ENCODE measurements at regions not wholly inside any gene's neighbourhood (a gene's known extent, or its start where the extent isn't known, plus 50 kb on each side); places are given as distances from the start of the nearest gene placed in this dataset.

DNA sequence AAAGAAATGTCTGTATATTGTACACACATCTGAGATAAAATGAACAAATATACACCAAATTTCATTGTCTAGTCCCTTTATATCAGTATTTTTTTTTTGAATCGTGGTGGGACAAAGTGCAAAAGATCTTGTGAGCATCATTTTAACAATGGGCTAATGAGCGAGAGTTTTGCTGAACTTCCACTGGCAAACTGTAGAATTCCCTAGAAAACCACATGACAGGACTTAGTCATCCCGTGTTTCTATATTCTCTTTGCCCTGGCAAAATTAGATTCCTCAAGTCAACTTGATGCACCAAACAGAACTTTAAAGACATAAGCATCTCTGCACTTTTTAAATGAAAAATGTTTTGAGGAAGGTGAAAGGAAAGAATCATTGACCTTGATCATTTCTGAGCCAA lies 488.2 kb upstream of the PTBP2 start:
- no peak for DNase-seq

- peak; percentile 86 for DNase-seq
These were observed 487.3 kb upstream of the PTBP2 start for GRCh38 chr1:96234299-96234698.

DNA sequence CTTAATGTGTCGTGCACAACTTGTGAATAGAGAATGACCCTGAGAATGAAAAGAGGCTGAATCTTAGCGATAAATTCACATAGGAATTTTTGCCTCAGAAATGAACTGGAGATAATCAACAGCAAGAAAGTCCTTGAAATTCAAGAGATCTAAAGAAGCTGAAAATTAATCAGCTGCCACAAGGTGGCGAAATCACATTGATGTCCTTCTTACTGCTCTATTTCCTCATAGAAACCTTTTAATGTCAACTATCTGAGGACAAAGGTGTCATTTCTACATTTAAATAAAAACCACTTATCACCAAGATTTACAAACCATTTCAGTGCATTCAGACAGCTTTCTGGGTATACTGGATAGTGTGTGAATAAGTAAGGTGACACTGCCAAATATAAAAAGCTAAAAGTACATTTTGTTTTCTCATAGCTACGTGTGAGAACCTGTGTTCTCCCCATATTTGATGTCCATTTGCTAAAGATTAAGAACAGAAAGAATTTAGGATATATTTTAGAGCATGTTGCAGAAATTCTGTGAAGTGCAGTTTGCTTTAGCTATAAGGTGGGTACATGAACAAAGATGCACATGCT lies 485.3 kb upstream of the PTBP2 start:
- DNase-seq, result peak; percentile 50

DNA sequence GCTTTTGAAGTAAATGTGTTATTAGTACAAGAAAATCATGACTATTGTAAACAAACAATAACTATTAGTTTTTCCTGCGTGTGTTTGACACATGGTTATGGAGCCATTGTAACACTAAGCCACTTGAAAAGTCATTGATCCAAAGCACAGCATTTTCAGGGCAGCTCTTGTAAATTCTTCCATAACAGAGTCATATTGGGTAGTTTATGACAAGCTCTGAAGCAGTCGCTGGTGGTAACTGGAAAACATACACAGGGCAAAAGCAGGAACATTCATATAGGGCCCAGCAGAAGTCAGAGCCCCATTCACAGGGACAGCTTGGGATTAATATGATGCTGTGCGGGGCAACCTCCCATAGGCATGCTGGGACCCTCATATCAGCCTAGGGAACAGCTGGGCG lies 483.2 kb upstream of the PTBP2 start:
- no peak for DNase-seq

- no peak for DNase-seq
These were observed 481.1 kb upstream of the PTBP2 start for GRCh38 chr1:96240438-96240837.

DNA sequence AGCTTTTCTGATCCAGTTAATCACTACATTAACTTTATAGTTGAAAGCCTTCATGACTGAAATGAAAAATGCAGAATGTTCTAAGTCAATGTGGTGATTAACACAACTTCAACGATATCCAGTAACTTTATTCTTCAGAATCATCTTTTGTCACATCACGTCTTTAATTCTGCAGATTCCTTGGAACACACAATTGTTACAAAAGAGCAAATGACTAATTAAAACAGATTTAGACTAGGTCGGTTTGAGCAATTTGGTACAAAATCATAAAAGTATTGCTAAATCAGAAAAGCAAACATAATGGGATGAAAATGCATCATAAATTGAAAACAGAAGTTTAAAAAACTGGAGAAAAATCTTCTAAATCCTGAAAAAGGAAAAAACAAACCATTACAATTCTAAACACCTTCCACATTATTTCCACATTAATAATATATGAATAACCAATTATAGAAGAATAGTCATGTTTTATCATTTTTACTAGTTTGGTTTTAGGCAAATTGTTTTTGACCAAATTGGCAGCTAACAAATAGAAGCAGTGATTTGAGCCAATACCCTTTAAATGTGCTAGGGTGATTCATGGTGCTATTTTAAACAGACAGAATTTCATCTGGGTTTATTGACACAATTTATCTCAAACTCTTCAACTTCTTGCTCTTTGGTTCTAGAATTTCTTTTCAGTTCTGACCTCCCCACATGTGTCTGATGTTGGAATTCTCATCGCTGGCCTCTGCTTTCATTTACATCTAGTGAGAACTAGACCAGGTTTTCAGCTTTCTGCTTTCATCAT lies 468.1 kb upstream of the PTBP2 start:
- no peak for DNase-seq

- DNase-seq, result no peak
These were observed 465.3 kb upstream of the PTBP2 start for GRCh38 chr1:96256130-96256790.

DNA sequence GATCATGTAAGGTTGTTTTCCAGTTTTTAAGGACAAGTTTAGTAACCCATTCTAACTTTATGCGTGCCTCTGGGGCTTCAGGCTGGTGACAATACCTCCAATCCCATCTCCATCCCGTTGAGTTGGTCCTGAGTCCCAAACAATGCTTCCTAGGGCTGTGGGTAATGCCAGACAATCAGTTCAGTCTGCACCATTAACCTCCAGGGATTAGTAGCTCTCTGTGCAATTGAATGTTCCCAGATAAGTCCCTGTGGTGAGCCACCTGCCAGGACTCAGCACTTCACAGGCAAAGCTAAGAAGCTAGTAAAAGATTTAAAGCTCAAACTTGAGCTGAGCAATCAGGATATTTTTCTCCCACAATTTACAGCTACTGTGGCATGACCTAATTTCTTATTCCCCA lies 462.2 kb upstream of the PTBP2 start:
- no peak for DNase-seq

GRCh38 chr1:96281491-96281890 lies 440.1 kb upstream of the PTBP2 start:
- no peak for DNase-seq

DNA sequence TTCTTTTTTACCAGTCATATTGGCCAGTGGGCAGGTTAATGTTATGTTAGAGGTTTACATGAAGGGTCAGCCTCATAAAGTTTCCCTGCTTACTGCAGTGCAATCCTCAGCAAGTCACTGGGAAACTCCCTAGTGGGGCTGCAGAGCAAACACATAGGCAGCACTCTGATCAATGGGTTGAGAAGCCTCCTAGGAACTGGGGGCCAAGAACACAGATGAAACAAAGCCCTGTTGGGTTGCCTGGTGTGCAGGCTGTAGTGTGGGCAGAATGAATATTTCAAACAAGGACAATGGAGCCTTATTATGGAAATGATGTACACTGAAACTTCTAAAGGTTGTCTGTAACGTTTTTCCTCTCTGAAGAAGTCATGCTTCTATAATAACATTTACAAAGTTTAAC lies 431.6 kb upstream of the PTBP2 start:
- no peak for DNase-seq

DNA sequence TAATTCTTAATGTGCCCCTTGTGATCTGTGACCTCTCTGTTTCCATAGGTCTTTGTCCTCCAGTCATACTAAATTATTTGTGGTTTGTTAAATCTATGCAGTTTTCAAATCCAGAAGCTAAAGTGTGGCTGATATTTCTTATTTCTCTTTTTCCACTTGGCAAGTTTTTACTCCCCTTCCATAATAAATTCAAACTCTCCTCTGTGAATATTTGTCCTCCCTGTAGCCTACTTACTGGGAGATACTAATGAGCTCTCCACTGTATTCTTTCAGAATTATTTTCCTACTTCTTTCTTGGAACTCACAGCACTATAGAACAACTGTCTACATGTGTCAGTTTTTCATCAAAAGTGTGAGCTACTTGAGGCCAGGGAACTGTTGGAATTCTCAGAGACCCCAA lies 430.8 kb upstream of the PTBP2 start:
- DNase-seq, result no peak

- DNase-seq, result no peak
These were observed 430.1 kb upstream of the PTBP2 start for GRCh38 chr1:96291468-96291867.

DNA sequence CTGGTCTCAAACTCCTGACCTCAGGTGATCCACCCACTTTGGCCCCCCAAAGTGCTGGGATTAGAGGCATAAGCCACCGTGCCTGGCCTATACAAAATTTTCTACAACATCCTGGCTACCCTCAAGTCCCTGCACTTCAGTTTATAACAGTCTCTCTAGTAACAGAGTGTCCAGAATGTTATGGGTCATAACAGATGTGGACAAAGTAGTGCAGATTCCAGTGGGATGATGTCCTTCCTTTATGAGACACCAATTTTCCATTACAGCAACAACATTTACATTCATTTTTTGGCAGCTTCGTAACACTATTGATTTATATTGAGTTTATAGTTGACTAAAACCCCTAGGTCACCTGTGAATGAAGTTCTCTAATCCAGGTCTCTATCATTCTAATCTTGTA lies 429.4 kb upstream of the PTBP2 start:
- no peak for DNase-seq

DNA sequence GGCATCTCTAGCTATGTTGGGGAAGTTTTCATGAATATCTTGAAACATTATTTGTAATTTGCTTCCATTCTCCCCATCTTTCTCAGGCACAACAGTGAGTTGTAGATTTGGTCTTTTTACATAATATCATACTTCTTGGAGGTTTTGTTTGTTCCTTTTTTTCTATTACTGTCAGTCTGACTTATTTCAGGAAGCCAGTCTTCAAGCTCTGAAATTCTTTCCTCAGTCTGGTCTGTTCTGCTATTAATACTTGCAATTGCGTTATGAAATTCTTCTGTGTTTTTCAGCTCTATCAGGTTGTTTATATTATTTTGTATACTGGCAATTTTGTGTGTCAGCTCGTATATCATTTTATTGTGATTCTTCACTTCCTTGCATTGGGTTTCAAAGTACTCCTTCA lies 424.6 kb upstream of the PTBP2 start:
- DNase-seq, result no peak

- no peak for DNase-seq
These were observed 414.6 kb upstream of the PTBP2 start for GRCh38 chr1:96306809-96307560.

- DNase-seq, result no peak
These were observed 413.3 kb upstream of the PTBP2 start for GRCh38 chr1:96308314-96308713.

GRCh38 chr1:96309783-96310182 lies 411.8 kb upstream of the PTBP2 start:
- no peak for DNase-seq

DNA sequence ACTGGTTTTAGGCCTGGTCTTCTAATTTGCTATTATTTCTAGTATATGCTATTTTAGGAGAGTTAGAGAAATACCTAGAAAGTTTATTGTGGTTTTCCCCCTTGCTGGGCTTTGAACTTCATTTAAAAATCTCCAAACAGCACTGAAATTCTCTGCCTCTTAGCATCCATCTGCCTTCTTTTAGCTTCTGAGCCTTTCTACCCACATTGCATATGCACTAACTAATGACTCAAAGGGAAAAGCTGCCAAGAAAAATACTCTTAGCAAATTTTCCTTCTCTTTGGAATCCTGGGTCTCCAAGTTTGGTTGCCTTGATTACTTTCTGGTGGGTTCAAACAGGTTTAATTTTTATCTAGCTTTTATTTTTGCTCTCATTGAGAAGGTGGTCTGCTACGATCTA lies 408.4 kb upstream of the PTBP2 start:
- no peak for DNase-seq

DNA sequence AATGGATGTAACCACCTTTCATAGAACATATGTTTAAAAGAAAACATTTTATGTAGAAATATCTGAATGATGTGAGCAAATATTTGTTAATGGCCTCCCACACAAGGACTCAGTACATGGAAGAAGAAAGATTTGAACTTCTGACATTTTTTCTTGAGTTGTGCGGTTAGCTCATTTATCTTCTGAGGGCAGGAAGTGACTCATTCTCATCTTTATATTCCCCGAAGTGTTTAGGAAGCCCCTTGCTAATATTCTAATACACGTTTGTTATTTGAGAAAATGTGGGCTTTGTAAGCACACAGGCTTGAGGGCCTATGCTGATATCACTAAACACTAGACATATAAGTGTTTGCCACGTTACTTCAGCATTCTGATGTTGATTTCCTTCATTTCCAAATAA lies 392.5 kb upstream of the PTBP2 start:
- no peak for DNase-seq

DNA sequence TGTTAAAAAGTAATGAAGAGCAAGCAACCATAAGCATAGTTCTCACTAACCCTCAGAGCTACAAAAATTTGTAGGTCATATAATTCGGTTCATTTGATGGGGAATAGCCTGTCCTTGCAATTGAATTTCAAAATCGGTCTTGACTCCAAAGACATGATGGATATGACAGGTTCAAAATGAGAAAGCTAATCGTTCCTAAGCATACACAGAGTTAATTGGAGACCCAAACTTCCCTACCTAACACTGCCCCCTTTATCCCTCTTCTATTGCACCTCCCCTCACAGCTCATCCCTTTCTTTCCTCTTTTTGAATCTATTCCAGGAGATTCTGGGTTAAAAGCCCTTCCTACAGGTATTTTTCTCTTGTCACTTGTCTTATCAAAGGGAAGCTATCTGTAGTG lies 390.0 kb upstream of the PTBP2 start:
- no peak for DNase-seq

GRCh38 chr1:96333522-96334235 lies 387.9 kb upstream of the PTBP2 start:
- no peak for DNase-seq

DNA sequence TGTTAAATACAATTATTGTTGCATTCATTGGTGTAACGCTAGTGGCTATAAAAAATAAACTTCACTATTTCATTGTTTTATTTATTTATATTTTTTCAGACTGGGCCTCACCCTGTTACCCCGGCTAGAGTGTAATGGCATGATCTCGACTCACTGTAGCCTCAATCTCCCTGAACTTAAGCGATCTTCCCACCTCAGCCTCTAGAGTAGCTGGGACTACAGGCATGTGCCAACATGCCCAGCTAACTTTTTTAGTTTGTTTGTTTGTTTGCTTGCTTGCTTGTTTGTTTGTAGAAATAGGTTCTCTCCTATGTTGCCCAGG lies 387.4 kb upstream of the PTBP2 start:
- DNase-seq, result no peak

DNA sequence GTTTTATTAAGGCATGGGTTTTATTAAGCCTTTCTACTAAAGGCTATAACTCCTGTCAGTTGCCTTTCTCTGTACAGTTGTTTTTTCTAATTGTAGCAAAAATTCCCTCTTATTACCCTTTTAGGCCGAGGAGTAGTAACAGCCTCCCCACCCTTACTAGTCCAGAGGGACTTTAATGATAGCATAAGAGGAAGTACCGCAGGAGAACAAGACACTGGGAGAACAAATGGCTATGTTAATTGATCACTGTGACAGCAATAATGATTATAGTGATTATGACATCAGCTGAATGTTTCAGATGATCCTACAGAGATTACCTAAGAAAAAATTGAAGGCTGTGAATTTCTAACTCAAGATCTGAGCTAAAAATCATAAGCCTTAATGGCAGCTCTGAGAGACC lies 383.0 kb upstream of the PTBP2 start:
- DNase-seq, result no peak

Data from NCI-H2029 treated with DMSO at 0.1 percent for 48 hours (cell line).